Parathyroid adenoma (tissue), 2 donors: ENCODE measurements at regions not wholly inside any gene's neighbourhood (a gene's known extent, or its start where the extent isn't known, plus 50 kb on each side); places are given as distances from the start of the nearest gene placed in this dataset.

Experiments used
- H2AFZ ChIP-seq: fragments of 300-600 bp; sonication (generic); one replicate; pipeline ENCODE4 v1.7.0; 2017; ENCODE audit warnings: antibody characterized with exemption, mild to moderate bottlenecking
- H3K27ac ChIP-seq: fragments of 300-600 bp; sonication (generic); one replicate; pipeline ENCODE4 v1.7.0; 2017
- H3K27me3 ChIP-seq: fragments of 300-600 bp; sonication (generic); one replicate; pipeline ENCODE4 v1.7.0; 2017; ENCODE audit warnings: low read length; ENCODE audit not compliant: control insufficient read depth, insufficient read depth
- H3K36me3 ChIP-seq: fragments of 300-600 bp; sonication (generic); one replicate; pipeline ENCODE4 v1.7.0; 2017; ENCODE audit warnings: low read length; ENCODE audit not compliant: control insufficient read depth, insufficient read depth
- H3K4me1 ChIP-seq: fragments of 300-600 bp; sonication (generic); one replicate; pipeline ENCODE4 v1.7.0; 2017; ENCODE audit warnings: control low read depth
- H3K4me2 ChIP-seq: fragments of 300-600 bp; sonication (generic); one replicate; pipeline ENCODE4 v1.7.0; 2017; ENCODE audit warnings: low read length
- H3K4me3 ChIP-seq: fragments of 300-600 bp; sonication (generic); one replicate; pipeline ENCODE4 v1.7.0; 2017; ENCODE audit warnings: low read depth, low read length
- H3K79me2 ChIP-seq: fragments of 300-600 bp; sonication (generic); one replicate; pipeline ENCODE4 v1.7.0; 2017; ENCODE audit warnings: control low read depth
- H3K9ac ChIP-seq: fragments of 300-600 bp; sonication (generic); one replicate; pipeline ENCODE4 v1.7.0; 2017; ENCODE audit warnings: mild to moderate bottlenecking
- H3K9me3 ChIP-seq: fragments of 300-600 bp; sonication (generic); one replicate; pipeline ENCODE4 v1.7.0; 2017; ENCODE audit warnings: low read length; ENCODE audit not compliant: control insufficient read depth
- CTCF ChIP-seq: fragments of 300-600 bp; sonication (generic); IDR thresholded peaks from one replicate; pipeline ENCODE4 v1.7.0; 2017; ENCODE audit warnings: antibody characterized with exemption, mild to moderate bottlenecking
- donor health status: primary hyperparathyroidism.

GRCh38 chr10:78648256-78648860, 420.4 kb upstream of the ZMIZ1 start:
- Histone ChIP-seq H3K4me2 (no peak overlapping the region), H3K4me1 (no peaks in the 10 kb centered on the region), H3K79me2 (no peaks in the 10 kb centered on the region), H3K36me3 (no peaks in the 10 kb centered on the region), H3K4me3 (no peak overlapping the region), H3K27ac (no peak overlapping the region), H3K9ac (no peak overlapping the region), H3K27me3 (no peaks in the 10 kb centered on the region), H3K9me3 (no peaks in the 10 kb centered on the region), H2AFZ (no peak overlapping the region)
- TF ChIP-seq CTCF = no peak

GRCh38 chr10:78649429-78649828, 419.3 kb upstream of the ZMIZ1 start:
- TF ChIP-seq CTCF = no peak
- Histone ChIP-seq H3K9ac (no peak overlapping the region), H3K36me3 (no peaks in the 10 kb centered on the region), H2AFZ (no peak overlapping the region), H3K4me1 (no peaks in the 10 kb centered on the region), H3K9me3 (no peaks in the 10 kb centered on the region), H3K4me2 (no peak overlapping the region), H3K27ac (no peak overlapping the region), H3K27me3 (no peaks in the 10 kb centered on the region), H3K4me3 (no peak overlapping the region), H3K79me2 (no peaks in the 10 kb centered on the region)

GRCh38 chr10:78650122-78650521, 418.6 kb upstream of the ZMIZ1 start:
- Histone ChIP-seq H3K9ac (no peak overlapping the region), H3K79me2 (no peaks in the 10 kb centered on the region), H3K36me3 (no peaks in the 10 kb centered on the region), H3K27ac (no peak overlapping the region), H3K4me1 (no peaks in the 10 kb centered on the region), H3K4me3 (no peak overlapping the region), H2AFZ (no peak overlapping the region), H3K9me3 (no peaks in the 10 kb centered on the region), H3K4me2 (no peak overlapping the region), H3K27me3 (no peaks in the 10 kb centered on the region)
- TF ChIP-seq CTCF = no peak

GRCh38 chr10:78651287-78651686, 417.5 kb upstream of the ZMIZ1 start:
- no peak for TF ChIP-seq CTCF
- H3K27ac ChIP-seq = no peak overlapping the region

GRCh38 chr10:78653555-78653954, 415.2 kb upstream of the ZMIZ1 start:
- H3K27me3 ChIP-seq = no peaks in the 10 kb centered on the region
- H3K4me2 ChIP-seq = no peak overlapping the region
- no peak overlapping the region for H3K9ac ChIP-seq
- no peaks in the 10 kb centered on the region for H3K79me2 ChIP-seq
- H2AFZ ChIP-seq = no peak overlapping the region
- no peak overlapping the region for H3K4me3 ChIP-seq
- no peak overlapping the region for H3K27ac ChIP-seq
- TF ChIP-seq CTCF = no peak
- H3K36me3 ChIP-seq = no peaks in the 10 kb centered on the region
- peaks cover 10% of the 10 kb centered on the region for H3K4me1 ChIP-seq
- no peaks in the 10 kb centered on the region for H3K9me3 ChIP-seq

More at GRCh38 chr10:78651287-78651686, 417.5 kb upstream of the ZMIZ1 start:
- no peaks in the 10 kb centered on the region for H3K36me3 ChIP-seq
- no peaks in the 10 kb centered on the region for H3K4me1 ChIP-seq
- no peak overlapping the region for H3K4me3 ChIP-seq
- no peak overlapping the region for H3K9ac ChIP-seq
- no peaks in the 10 kb centered on the region for H3K9me3 ChIP-seq
- H3K27me3 ChIP-seq = no peaks in the 10 kb centered on the region
- H3K4me2 ChIP-seq = no peak overlapping the region
- no peaks in the 10 kb centered on the region for H3K79me2 ChIP-seq
- no peak overlapping the region for H2AFZ ChIP-seq
